ENCODE measurements at regions not wholly inside any gene's neighbourhood (a gene's known extent, or its start where the extent isn't known, plus 50 kb on each side); places are given as distances from the start of the nearest gene placed in this dataset.

- TF ChIP-seq CTCF (IDR thresholded peaks at IDR 0.05) (no peak), POLR2A (IDR thresholded peaks at IDR 0.05) (no peak), POLR2AphosphoS5 (IDR thresholded peaks at IDR 0.05) (no peak), EP300 (IDR thresholded peaks at IDR 0.05; ENCODE audit: low read depth) (no peak)
Measured at GRCh38 chr10:3400348-3400747, 227.8 kb upstream of the PITRM1 start.

Measured in transverse colon (tissue), 4 donors.